ENCODE measurements at regions not wholly inside any gene's neighbourhood (a gene's known extent, or its start where the extent isn't known, plus 50 kb on each side); places are given as distances from the start of the nearest gene placed in this dataset.

- intact Hi-C loops (cut with micrococcal nuclease): no loop called here
Measured at GRCh38 chr4:108428923-108429322, 191.5 kb upstream of the RPL34 start.

GRCh38 chr4:108427946-108428485, 192.4 kb upstream of the RPL34 start:
- no peak overlapping the region for H3K27ac ChIP-seq (replicated peaks)
- H3K4me3 ChIP-seq: no peak overlapping the region
- peaks cover under 1% of the 10 kb centered on the region for H3K9me3 ChIP-seq (replicated peaks)
- DNase-seq: no peak
- no peak for TF ChIP-seq CTCF (IDR thresholded peaks at IDR 0.05; ENCODE audit: borderline replicate concordance)
- H3K4me1 ChIP-seq: no peaks in the 10 kb centered on the region
- H3K27me3 ChIP-seq (ENCODE audit: low read depth): no peaks in the 10 kb centered on the region
- no peaks in the 10 kb centered on the region for H3K36me3 ChIP-seq
- intact Hi-C loops (cut with micrococcal nuclease): no loop called here

More at GRCh38 chr4:108428923-108429322, 191.5 kb upstream of the RPL34 start:
- DNase-seq: no peak
- no peak overlapping the region for H3K27ac ChIP-seq (replicated peaks)
- H3K36me3 ChIP-seq: no peaks in the 10 kb centered on the region
- TF ChIP-seq CTCF (IDR thresholded peaks at IDR 0.05; ENCODE audit: borderline replicate concordance): no peak
- no peaks in the 10 kb centered on the region for H3K9me3 ChIP-seq (replicated peaks)
- no peaks in the 10 kb centered on the region for H3K27me3 ChIP-seq (ENCODE audit: low read depth)
- H3K4me3 ChIP-seq: no peak overlapping the region
- no peaks in the 10 kb centered on the region for H3K4me1 ChIP-seq

GRCh38 chr4:108426493-108426892, 193.9 kb upstream of the RPL34 start:
- intact Hi-C loops (cut with micrococcal nuclease): no loop called here
- no peaks in the 10 kb centered on the region for H3K36me3 ChIP-seq
- TF ChIP-seq CTCF (IDR thresholded peaks at IDR 0.05; ENCODE audit: borderline replicate concordance): no peak
- no peak overlapping the region for H3K4me3 ChIP-seq
- H3K4me1 ChIP-seq: no peaks in the 10 kb centered on the region
- no peaks in the 10 kb centered on the region for H3K27me3 ChIP-seq (ENCODE audit: low read depth)
- peaks cover 10% of the 10 kb centered on the region for H3K9me3 ChIP-seq (replicated peaks)
- no peak for DNase-seq
- H3K27ac ChIP-seq (replicated peaks): no peak overlapping the region

GRCh38 chr4:108425988-108426387, 194.4 kb upstream of the RPL34 start:
- TF ChIP-seq CTCF (IDR thresholded peaks at IDR 0.05; ENCODE audit: borderline replicate concordance): no peak
- intact Hi-C loops (cut with micrococcal nuclease): no loop called here
- no peaks in the 10 kb centered on the region for H3K27me3 ChIP-seq (ENCODE audit: low read depth)
- DNase-seq: no peak
- H3K4me1 ChIP-seq: no peaks in the 10 kb centered on the region
- no peaks in the 10 kb centered on the region for H3K36me3 ChIP-seq
- H3K4me3 ChIP-seq: no peak overlapping the region
- H3K27ac ChIP-seq (replicated peaks): no peak overlapping the region
- peaks cover 10% of the 10 kb centered on the region for H3K9me3 ChIP-seq (replicated peaks)

- Histone ChIP-seq H3K27me3 (ENCODE audit: low read depth) (no peaks in the 10 kb centered on the region), H3K4me1 (no peaks in the 10 kb centered on the region), H3K27ac (replicated peaks) (no peak overlapping the region), H3K9me3 (replicated peaks) (peaks cover 9% of the 10 kb centered on the region), H3K36me3 (no peaks in the 10 kb centered on the region), H3K4me3 (no peak overlapping the region)
- no peak for DNase-seq
- TF ChIP-seq CTCF (IDR thresholded peaks at IDR 0.05; ENCODE audit: borderline replicate concordance): no peak
- intact Hi-C loops (cut with micrococcal nuclease): no loop called here
Measured at GRCh38 chr4:108417923-108418322, 202.5 kb upstream of the RPL34 start.

Measured in left ventricle myocardium inferior (tissue), 1 donor.